ENCODE measurements at regions not wholly inside any gene's neighbourhood (a gene's known extent, or its start where the extent isn't known, plus 50 kb on each side); places are given as distances from the start of the nearest gene placed in this dataset.
A peak's percentile ranks its signal among the peaks of the same experiment; 100 is the strongest.

DNA sequence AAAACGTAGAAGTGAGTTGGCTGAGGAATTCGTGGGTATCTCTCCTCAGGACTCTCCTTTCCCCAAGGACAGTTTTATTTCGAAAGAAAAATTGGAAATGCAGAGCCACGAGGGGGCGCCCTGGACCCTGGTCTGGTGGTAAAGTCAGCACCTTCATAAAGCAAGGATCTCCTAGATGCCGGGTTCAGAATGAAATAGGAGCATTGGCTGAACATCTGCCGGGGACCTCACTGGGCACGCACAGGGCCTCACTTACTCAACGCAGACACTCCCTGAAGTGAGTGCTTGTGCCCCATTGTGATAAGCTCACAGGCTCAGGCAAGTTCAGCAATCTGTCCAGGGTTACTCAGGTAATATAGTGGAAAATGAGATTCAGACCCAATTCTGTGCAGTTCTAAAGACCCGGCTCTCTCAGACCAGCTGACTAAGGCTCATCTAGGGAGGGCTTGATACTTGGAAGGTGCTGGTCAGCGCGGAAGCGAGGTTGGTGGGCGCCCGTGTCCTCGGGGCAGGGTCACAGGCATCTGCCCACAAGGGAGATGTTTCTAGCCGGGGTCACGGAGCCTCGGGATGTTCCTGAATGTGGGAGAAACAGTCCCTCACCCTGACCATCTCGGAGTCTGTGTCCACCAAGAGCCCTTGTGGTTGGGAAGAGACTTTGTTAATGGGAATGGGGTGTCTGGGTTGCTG is 55.7 kb upstream of the ETV3 start:
- H3K27me3 ChIP-seq (replicated peaks in 1 of 2; ENCODE audit: control insufficient read depth in 2 of 2, extremely low read depth in 1 of 2, insufficient read depth in 2 of 2, low read length in 1 of 2): peaks cover 0 to 51% of the 10 kb centered on the region in 2 experiments
- Mint-ChIP-seq H3K27me3 (peaks cover 43 to 45% of the 10 kb centered on the region in 2 donors), H3K27ac (no peak overlapping the region), H3K36me3 (no peaks in the 10 kb centered on the region), H3K4me3 (no peak overlapping the region), H3K9me3 (no peaks in the 10 kb centered on the region), H3K4me1 (peaks cover 5 to 8% (median 7%) of the 10 kb centered on the region in 3 donors)
- WGBS (ENCODE audit: insufficient coverage): 49% methylated on average over 15 of the region's 20 CpGs
- no peaks in the 10 kb centered on the region for H3K9me3 ChIP-seq
- H3K4me1 ChIP-seq (ENCODE audit: control insufficient read depth in 1 of 2, extremely low read depth in 1 of 2, insufficient read depth in 2 of 2, low read length in 2 of 2): no peaks in the 10 kb centered on the region
- ATAC-seq (replicated peaks in 1 of 4) (no peak), DNase-seq (peak in 27 of 35 experiments; percentile 7 to 50 (median 29))
- no peaks in the 10 kb centered on the region for H3K36me3 ChIP-seq (ENCODE audit: control insufficient read depth in 2 of 2, extremely low read depth in 1 of 2, insufficient read depth in 1 of 2, low read length in 1 of 2)
- ChIA-PET CTCF (no interaction called here), POLR2A (no interaction called here)
- H3K4me3 ChIP-seq (ENCODE audit: control insufficient read depth in 1 of 2, extremely low read depth in 1 of 2, low read length in 1 of 2): no peak overlapping the region
- H3K27ac ChIP-seq (ENCODE audit: low read length): no peak overlapping the region

DNA sequence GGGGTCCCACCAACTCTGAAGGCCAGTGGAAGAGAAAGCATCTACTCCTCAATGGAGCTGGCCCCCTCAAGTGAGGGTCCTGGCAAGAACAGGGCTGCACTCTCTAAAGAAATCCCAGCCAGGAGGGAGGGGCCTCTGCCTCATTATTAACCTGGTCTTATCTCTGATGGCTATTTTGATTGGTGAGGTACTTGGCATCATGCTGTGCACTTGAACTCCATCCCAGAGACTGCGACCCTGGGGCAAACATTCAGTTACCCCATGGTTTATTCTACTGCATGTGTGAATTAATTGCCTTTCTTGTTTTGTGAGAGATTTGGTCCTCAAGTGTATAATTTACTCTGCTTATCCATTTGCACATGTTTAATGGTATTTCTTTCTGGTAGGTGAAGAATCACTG is 55.0 kb upstream of the ETV3 start:
- H3K27me3 Mint-ChIP-seq: peaks cover 45 to 46% of the 10 kb centered on the region in 2 donors
- ATAC-seq (replicated peaks in 1 of 4): no peak
- WGBS (ENCODE audit: insufficient coverage): no CpG with 5 or more reads among the region's 1 CpG
- DNase-seq: no peak
- peaks cover 0 to 51% of the 10 kb centered on the region in 2 experiments for H3K27me3 ChIP-seq (replicated peaks in 1 of 2; ENCODE audit: control insufficient read depth in 2 of 2, extremely low read depth in 1 of 2, insufficient read depth in 2 of 2, low read length in 1 of 2)
- no peak overlapping the region for H3K4me3 Mint-ChIP-seq
- H3K9me3 ChIP-seq: no peaks in the 10 kb centered on the region
- POLR2A ChIA-PET: no interaction called here
- no peak overlapping the region for H3K27ac Mint-ChIP-seq
- no peaks in the 10 kb centered on the region for H3K36me3 Mint-ChIP-seq
- H3K27ac ChIP-seq (ENCODE audit: low read length): no peak overlapping the region
- no peaks in the 10 kb centered on the region for H3K36me3 ChIP-seq (ENCODE audit: control insufficient read depth in 2 of 2, extremely low read depth in 1 of 2, insufficient read depth in 1 of 2, low read length in 1 of 2)
- peaks cover 5 to 8% (median 7%) of the 10 kb centered on the region in 3 donors for H3K4me1 Mint-ChIP-seq
- H3K4me3 ChIP-seq (ENCODE audit: control insufficient read depth in 1 of 2, extremely low read depth in 1 of 2, low read length in 1 of 2): no peak overlapping the region
- CTCF ChIA-PET: no interaction called here
- no peaks in the 10 kb centered on the region for H3K4me1 ChIP-seq (ENCODE audit: control insufficient read depth in 1 of 2, extremely low read depth in 1 of 2, insufficient read depth in 2 of 2, low read length in 2 of 2)
- H3K9me3 Mint-ChIP-seq: no peaks in the 10 kb centered on the region

DNA sequence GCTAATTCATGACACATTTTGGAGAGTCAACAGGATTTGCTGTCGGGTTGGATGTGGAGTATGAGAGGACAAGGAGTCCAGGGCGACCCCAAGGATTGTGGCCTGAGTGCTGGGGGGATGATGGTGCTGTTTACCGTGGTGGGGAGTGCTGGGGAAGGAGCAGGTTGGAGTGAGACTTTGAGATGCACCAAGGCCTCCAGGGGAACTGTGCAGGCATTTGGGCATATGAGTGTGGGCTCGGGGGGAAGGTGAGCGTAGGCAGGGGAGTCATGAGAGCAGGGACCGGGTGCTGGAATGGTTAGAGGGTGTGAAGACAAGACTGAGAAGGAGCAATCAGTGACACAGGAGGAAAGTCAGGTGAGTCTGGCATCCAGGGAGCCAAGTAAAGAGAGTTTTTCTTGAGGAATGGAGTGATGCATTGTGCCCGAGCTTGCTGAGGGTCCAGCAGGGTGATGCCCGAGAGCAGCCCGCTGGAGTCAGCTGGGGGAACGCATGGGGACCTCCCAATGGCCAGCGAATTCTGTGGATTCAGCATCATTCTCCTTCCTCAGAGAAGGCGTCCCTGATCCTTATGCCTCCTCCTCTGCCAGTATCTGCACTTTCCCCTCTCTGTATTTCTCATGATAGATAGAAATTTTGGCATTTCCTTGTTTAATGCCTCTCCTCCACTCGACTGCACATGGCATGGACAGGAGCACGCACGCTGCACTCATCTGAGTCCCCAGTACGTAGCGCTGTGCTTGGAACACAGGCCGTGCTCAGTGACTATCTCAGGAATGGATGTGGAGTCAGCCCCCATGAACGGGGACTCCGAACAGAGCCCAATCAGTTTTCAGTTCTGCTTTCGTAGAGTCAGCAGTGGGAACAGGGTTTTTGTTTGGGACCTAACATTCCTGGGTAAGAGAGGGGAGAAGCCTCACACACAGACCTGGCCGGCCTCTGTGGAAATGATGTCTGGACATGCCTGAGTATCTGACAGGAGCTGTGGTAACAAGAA is 52.1 kb upstream of the ETV3 start:
- no peak overlapping the region for H3K27ac Mint-ChIP-seq
- peaks cover 48 to 53% of the 10 kb centered on the region in 2 donors for H3K27me3 Mint-ChIP-seq
- H3K9me3 Mint-ChIP-seq: no peaks in the 10 kb centered on the region
- no peak overlapping the region for H3K4me3 Mint-ChIP-seq
- no peaks in the 10 kb centered on the region for H3K36me3 ChIP-seq (ENCODE audit: control insufficient read depth in 2 of 2, extremely low read depth in 1 of 2, insufficient read depth in 1 of 2, low read length in 1 of 2)
- 79% methylated on average over 18 of the region's 22 CpGs for WGBS (ENCODE audit: insufficient coverage)
- DNase-seq: no peak
- H3K4me3 ChIP-seq (ENCODE audit: control insufficient read depth in 1 of 2, extremely low read depth in 1 of 2, low read length in 1 of 2): no peak overlapping the region
- ChIA-PET POLR2A (no interaction called here), CTCF (no interaction called here)
- H3K36me3 Mint-ChIP-seq: no peaks in the 10 kb centered on the region
- no peak for ATAC-seq (replicated peaks in 1 of 4)
- no peaks in the 10 kb centered on the region for H3K4me1 ChIP-seq (ENCODE audit: control insufficient read depth in 1 of 2, extremely low read depth in 1 of 2, insufficient read depth in 2 of 2, low read length in 2 of 2)
- peaks cover 0 to 47% of the 10 kb centered on the region in 2 experiments for H3K27me3 ChIP-seq (replicated peaks in 1 of 2; ENCODE audit: control insufficient read depth in 2 of 2, extremely low read depth in 1 of 2, insufficient read depth in 2 of 2, low read length in 1 of 2)
- H3K4me1 Mint-ChIP-seq: peaks cover 5 to 8% (median 5%) of the 10 kb centered on the region in 3 donors
- H3K27ac ChIP-seq (ENCODE audit: low read length): no peak overlapping the region
- H3K9me3 ChIP-seq: no peaks in the 10 kb centered on the region

DNA sequence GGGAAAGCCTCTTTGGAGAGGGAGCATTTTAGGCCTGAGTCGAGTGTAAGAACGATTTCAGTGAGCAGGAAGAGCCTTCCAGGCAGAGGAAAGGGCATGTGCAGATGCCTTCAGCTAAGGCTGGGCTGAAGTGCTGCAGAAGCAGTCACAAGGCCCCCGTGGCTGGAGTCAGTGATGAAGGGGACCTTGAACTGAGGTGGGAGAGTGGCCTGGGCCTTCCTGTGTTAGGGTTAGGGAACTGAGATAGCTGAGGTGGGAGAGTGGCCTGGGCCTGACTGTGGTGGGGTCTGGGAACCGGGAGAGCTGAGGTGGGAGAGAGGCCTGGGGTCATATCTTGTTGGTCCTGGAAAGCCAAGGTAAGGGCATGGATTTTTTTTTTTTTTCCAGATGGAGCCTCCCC is 50.9 kb upstream of the ETV3 start:
- POLR2A ChIA-PET: no interaction called here
- no peak for ATAC-seq (replicated peaks in 1 of 4)

More for the DNA sequence above, 50.9 kb upstream of the ETV3 start:
- Histone ChIP-seq H3K36me3 (ENCODE audit: control insufficient read depth in 2 of 2, extremely low read depth in 1 of 2, insufficient read depth in 1 of 2, low read length in 1 of 2) (no peaks in the 10 kb centered on the region), H3K4me1 (ENCODE audit: control insufficient read depth in 1 of 2, extremely low read depth in 1 of 2, insufficient read depth in 2 of 2, low read length in 2 of 2) (no peaks in the 10 kb centered on the region), H3K4me3 (ENCODE audit: control insufficient read depth in 1 of 2, extremely low read depth in 1 of 2, low read length in 1 of 2) (no peak overlapping the region), H3K9me3 (no peaks in the 10 kb centered on the region), H3K27me3 (replicated peaks in 1 of 2; ENCODE audit: control insufficient read depth in 2 of 2, extremely low read depth in 1 of 2, insufficient read depth in 2 of 2, low read length in 1 of 2) (peaks cover 0 to 50% of the 10 kb centered on the region in 2 experiments), H3K27ac (ENCODE audit: low read length) (no peak overlapping the region)
- Mint-ChIP-seq H3K27ac (no peak overlapping the region), H3K36me3 (no peaks in the 10 kb centered on the region), H3K9me3 (no peaks in the 10 kb centered on the region), H3K27me3 (peaks cover 50 to 53% of the 10 kb centered on the region in 2 donors), H3K4me3 (no peak overlapping the region), H3K4me1 (peaks cover 3 to 8% (median 4%) of the 10 kb centered on the region in 3 donors)
- CTCF ChIA-PET: no interaction called here
- no peak for DNase-seq
- WGBS (ENCODE audit: insufficient coverage): 48% methylated on average over 3 of the region's 4 CpGs

Data from T-cell (primary cell).